ENCODE measurements at regions not wholly inside any gene's neighbourhood (a gene's known extent, or its start where the extent isn't known, plus 50 kb on each side); places are given as distances from the start of the nearest gene placed in this dataset.

DNA sequence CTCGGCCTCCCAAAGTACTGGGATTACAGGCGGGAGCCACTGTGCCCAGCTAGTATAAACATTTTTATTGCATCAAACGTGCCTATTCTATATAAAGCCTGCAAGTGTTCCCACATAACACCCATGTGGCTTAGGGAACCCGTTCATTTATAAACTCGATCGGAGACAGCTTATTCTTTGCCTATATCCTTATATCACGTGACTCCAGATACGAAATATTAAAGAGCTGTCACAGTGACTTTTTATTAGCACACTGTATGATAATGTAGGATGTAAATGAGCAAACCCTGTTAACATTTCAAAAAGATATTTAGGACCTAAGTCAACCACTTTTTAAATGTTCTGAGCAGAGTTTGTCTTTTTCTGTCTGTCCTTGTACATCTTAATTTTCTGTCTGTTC is 642.9 kb upstream of the ADARB2 start:
- dilution Hi-C loops (cut with HindIII; ENCODE audit: low sequenced_read_pairs, unreplicated experiment) = no loop called here
- Histone ChIP-seq H3K9me1 (ENCODE audit: insufficient read depth, low read length) (no peaks in the 10 kb centered on the region), H3K79me1 (ENCODE audit: low read depth in 1 of 2, low read length in 2 of 2) (no peaks in the 10 kb centered on the region), H2AK9ac (replicated peaks; ENCODE audit: low read depth, low read length, poor library complexity) (no peak overlapping the region), H3K36me3 (ENCODE audit: control insufficient read depth, insufficient read depth, low read length) (no peaks in the 10 kb centered on the region), H3K4me3 (ENCODE audit: insufficient read depth, low read depth, low read length) (no peak overlapping the region), H3K18ac (ENCODE audit: low read depth, low read length) (no peak overlapping the region), H3K9me3 (ENCODE audit: control insufficient read depth, insufficient read depth, low read length) (peaks cover 25% of the 10 kb centered on the region), H3K27ac (ENCODE audit: insufficient read depth, low read length) (no peak overlapping the region), H3K9ac (ENCODE audit: low read depth, low read length) (no peak overlapping the region), H3K4me2 (ENCODE audit: low read depth, low read length) (no peak overlapping the region), H4K8ac (ENCODE audit: low read depth in 2 of 2, low read length in 2 of 2) (no peak overlapping the region), H2BK20ac (ENCODE audit: low read depth, low read length) (no peak overlapping the region), H3K27me3 (ENCODE audit: control insufficient read depth, insufficient read depth, low read length) (no peaks in the 10 kb centered on the region), H2AFZ (replicated peaks; ENCODE audit: low read length, poor library complexity) (no peak overlapping the region), H3K23ac (ENCODE audit: low read depth, low read length) (no peak overlapping the region), H4K91ac (ENCODE audit: insufficient read depth, low read depth, low read length) (no peak overlapping the region), H3K4me1 (ENCODE audit: control insufficient read depth, insufficient read depth, low read length) (no peaks in the 10 kb centered on the region), H2BK5ac (ENCODE audit: low read depth, low read length, poor library complexity, severe bottlenecking) (no peak overlapping the region), H3K56ac (ENCODE audit: extremely low read depth, insufficient read depth, low read length) (no peak overlapping the region), H4K5ac (ENCODE audit: low read depth, low read length) (no peak overlapping the region), H2AK5ac (ENCODE audit: low read depth, low read length) (no peak overlapping the region), H2BK120ac (ENCODE audit: low read depth, low read length) (no peak overlapping the region), H2BK15ac (ENCODE audit: low read depth, low read length) (no peak overlapping the region), H4K20me1 (ENCODE audit: insufficient read depth, low read length) (no peaks in the 10 kb centered on the region), H3K4ac (ENCODE audit: low read depth, low read length) (no peak overlapping the region), H3K14ac (replicated peaks; ENCODE audit: low read depth, low read length) (no peak overlapping the region)
- TF ChIP-seq RCOR1 (IDR thresholded peaks at IDR 0.05; ENCODE audit: insufficient replicate concordance, low read length) (no peak), BHLHE40 (IDR thresholded peaks at IDR 0.05; ENCODE audit: low read depth, low read length) (no peak), USF2 (IDR thresholded peaks at IDR 0.05; ENCODE audit: low read depth, low read length) (no peak), MAFK (IDR thresholded peaks at IDR 0.05; ENCODE audit: low read depth, low read length) (no peak), NFE2L2 (IDR thresholded peaks at IDR 0.05; ENCODE audit: low read depth, low read length) (no peak), FOS (IDR thresholded peaks at IDR 0.05; ENCODE audit: low read depth, low read length) (no peak), SMC3 (IDR thresholded peaks at IDR 0.05; ENCODE audit: low read depth, low read length) (no peak), CHD1 (IDR thresholded peaks at IDR 0.05; ENCODE audit: low read depth, low read length) (no peak), POLR2A (IDR thresholded peaks at IDR 0.05; ENCODE audit: low read depth, low read length) (no peak), MXI1 (IDR thresholded peaks at IDR 0.05; ENCODE audit: borderline replicate concordance, low read depth, low read length) (no peak), RAD21 (IDR thresholded peaks at IDR 0.05; ENCODE audit: low read length) (no peak), RFX5 (IDR thresholded peaks at IDR 0.05; ENCODE audit: low read depth, low read length) (no peak), CEBPB (IDR thresholded peaks at IDR 0.05; ENCODE audit: low read depth, low read length) (no peak), MAZ (IDR thresholded peaks at IDR 0.05; ENCODE audit: borderline replicate concordance, low read depth, low read length) (no peak)
- TF ChIP-seq, protein P1, sequence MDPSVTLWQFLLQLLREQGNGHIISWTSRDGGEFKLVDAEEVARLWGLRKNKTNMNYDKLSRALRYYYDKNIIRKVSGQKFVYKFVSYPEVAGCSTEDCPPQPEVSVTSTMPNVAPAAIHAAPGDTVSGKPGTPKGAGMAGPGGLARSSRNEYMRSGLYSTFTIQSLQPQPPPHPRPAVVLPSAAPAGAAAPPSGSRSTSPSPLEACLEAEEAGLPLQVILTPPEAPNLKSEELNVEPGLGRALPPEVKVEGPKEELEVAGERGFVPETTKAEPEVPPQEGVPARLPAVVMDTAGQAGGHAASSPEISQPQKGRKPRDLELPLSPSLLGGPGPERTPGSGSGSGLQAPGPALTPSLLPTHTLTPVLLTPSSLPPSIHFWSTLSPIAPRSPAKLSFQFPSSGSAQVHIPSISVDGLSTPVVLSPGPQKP (IDR thresholded peaks at IDR 0.05; ENCODE audit: borderline replicate concordance, low read depth, low read length) = no peak
- TF ChIP-seq, protein P2, sequence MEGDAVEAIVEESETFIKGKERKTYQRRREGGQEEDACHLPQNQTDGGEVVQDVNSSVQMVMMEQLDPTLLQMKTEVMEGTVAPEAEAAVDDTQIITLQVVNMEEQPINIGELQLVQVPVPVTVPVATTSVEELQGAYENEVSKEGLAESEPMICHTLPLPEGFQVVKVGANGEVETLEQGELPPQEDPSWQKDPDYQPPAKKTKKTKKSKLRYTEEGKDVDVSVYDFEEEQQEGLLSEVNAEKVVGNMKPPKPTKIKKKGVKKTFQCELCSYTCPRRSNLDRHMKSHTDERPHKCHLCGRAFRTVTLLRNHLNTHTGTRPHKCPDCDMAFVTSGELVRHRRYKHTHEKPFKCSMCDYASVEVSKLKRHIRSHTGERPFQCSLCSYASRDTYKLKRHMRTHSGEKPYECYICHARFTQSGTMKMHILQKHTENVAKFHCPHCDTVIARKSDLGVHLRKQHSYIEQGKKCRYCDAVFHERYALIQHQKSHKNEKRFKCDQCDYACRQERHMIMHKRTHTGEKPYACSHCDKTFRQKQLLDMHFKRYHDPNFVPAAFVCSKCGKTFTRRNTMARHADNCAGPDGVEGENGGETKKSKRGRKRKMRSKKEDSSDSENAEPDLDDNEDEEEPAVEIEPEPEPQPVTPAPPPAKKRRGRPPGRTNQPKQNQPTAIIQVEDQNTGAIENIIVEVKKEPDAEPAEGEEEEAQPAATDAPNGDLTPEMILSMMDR (conservative IDR thresholded peaks at IDR 0.05; ENCODE audit: low read depth, low read length) = no peak
- WGBS, 2 experiments (ENCODE audit: extremely low coverage in 2 of 2, insufficient read length in 1 of 2) = 70% methylated on average over 2 of the region's 8 CpGs; no CpG with 5 or more reads in 1 of the 2 experiments
- no TSS peak for BruUV-seq (replicated peaks)
- intact Hi-C loops (cut with micrococcal nuclease) = no loop called here
- ChIA-PET POLR2A (ENCODE audit: unreplicated experiment) (no interaction called here), CTCF (no interaction called here)
- in situ Hi-C loops (cut with MboI; ENCODE audit: low sequenced_read_pairs) = no loop called here
- no peak for DNase-seq
- ATAC-seq (ENCODE audit: low read depth) = no peak
